HG02759 (cell line): ENCODE measurements at regions not wholly inside any gene's neighbourhood (a gene's known extent, or its start where the extent isn't known, plus 50 kb on each side); places are given as distances from the start of the nearest gene placed in this dataset.

Experiments
- ATAC-seq: cut with Tn5 transposase; IDR thresholded peaks from one replicate; pipeline ENCODE4 v1.9.1; 2021; ENCODE audit warnings: mild to moderate bottlenecking, moderate library complexity; ENCODE audit not compliant: unreplicated experiment

DNA sequence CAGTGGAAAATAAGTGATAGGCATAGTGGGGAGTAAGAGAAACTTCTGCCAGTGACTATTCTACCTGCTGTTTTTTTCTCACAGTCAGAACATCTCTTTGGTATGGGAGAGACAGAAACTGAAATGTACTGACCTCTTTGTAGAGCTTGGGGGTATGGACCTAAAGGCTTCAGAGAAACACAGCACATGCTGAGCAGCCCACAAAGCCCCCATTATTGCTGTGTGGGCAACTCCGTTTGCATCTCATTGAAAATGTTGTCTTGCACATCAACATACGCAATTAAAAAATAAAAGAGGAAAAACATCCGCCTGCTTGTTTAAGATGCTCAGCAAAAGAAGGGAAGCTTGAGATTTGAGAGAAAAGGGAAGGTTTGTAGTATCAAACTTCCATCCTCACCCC lies 443.4 kb upstream of the SEMA6D start:
- no peak for ATAC-seq

GRCh38 chr15:47283246-47283645 lies 434.1 kb upstream of the SEMA6D start:
- ATAC-seq = no peak

DNA sequence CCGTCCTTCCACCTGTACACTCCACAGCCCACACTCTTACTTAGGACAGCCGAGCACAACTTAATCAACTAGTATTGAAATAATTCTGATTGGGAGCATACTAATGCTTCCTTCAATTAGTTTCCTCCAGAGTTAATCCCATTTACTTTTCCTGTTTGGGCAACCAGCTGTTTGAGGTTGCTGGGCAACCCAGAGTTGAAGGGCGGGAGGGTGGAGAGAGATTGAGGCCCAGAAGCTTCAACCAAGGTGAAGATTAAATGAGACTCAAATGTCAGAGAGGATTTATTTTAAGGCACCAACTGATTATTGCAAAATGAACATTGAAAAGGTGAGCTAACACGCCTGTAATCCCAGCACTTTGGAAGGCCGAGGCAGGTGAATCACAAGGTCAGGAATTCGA lies 428.5 kb upstream of the SEMA6D start:
- ATAC-seq = no peak

DNA sequence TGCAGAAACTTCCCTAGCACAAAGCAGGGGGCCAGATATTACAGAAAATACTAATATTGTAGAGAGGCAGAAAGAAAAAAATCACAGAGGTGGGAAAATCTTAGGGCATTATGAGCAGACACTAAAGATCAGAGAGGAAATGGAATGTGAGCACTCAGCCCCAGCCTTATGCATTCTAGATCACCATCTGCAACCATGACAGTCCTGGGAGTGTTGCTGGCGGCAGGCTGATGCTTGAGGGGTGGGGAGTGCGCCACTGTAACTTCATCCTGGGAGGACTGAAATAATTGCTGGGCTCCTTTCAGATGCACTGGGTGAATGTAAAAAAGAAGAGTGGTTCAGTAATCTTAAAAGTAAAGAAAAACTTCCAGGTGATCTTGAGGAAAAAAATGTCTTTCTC lies 427.6 kb upstream of the SEMA6D start:
- ATAC-seq = no peak

DNA sequence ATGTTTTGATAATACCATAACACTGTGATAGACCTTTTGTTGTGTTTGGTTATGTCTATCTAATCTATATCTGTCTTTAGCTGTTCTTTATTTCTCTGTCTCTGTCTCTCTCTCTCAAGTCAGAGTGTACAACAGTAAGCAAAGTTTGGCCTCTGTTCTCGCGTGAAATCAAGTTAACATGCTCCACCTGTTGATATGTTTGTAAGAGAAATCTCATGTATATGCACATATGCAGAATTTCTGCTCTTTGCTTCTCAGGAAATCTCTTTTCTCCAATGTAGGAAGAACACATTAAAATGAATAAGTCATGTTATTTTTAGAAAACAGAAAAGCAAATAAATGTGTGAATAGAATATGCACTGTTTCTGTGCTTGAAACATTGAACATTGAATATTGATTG lies 425.5 kb upstream of the SEMA6D start:
- no peak for ATAC-seq

DNA sequence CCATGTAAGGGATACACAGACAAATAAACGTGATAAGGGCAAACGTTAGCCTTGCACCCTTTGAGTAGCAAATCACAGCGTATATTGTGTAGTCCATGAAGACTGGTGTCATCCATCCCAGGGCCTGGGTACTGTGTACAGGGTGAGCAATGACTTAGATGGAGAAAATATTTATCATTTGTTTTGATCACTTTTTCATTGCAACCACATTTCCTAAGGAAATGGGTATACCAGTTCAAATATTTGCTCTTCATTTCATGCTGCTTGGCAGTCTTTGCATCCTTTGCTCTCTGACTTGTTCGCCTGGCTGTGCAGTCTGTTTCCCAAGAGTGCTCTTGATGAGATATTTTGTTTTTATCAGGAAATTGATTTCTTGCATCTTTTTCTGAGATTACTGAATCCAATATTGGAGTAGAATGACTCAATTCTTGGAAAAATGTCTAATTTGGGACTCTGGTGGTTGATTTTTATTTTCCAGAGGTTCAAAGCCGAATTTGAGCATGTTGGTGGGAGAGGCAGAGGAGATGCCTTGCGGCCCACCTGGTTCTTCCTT lies 424.6 kb upstream of the SEMA6D start:
- ATAC-seq = no peak

DNA sequence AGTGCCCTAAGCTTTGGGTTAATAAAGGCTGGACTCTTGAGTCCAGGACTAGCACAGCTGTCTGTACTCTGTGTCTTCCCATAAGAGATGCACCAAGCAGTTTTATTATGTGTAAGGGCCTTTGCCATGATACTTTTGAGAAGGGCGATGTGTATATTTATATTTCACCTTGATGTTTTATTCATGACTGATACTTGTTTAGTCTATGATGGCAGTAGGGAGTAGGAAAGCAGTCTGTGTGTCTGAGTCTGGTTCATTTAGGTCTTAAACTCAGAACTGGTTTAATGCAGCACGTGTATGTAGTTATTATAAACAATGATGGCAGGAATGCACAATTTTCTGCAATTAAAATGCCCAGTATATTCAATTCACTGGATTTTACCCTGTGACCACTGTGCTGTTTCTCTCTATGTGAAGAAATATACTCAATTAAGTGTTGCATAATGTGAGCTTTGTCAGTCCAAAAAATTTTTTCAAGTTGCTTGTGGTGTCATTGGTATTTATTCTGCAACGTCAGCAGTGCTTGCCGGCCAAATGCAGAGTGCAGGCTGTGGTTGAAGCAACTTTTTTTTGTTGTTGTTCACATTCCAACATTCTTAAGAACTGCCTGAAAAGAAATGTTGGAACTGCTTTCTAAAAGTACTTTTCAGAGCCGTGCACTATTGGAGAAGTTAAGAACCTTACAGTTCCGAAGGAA lies 423.7 kb upstream of the SEMA6D start:
- ATAC-seq = no peak

DNA sequence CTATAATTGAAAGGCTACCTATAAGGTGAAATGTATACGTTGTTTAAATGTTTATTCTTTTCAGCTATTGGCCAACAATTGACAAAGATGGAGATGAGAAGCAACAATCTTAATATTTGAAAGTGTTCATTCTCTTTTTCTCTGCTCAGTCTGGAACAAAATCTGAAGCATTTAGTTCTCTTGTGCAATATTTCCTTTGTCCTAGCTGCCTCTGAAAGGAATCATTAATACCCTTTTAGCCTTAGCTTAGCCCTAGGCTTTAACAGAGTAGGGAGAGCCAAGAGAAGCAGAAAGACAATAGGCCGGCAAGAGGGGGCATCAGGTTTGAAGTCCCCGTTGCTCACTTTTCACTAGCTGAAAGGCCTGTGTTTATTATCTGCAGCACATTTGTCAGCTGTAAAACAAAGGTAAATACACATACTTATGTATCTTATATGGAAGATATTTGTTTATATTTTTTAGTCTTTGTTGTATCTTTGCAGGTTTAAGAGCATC lies 422.5 kb upstream of the SEMA6D start:
- no peak for ATAC-seq

DNA sequence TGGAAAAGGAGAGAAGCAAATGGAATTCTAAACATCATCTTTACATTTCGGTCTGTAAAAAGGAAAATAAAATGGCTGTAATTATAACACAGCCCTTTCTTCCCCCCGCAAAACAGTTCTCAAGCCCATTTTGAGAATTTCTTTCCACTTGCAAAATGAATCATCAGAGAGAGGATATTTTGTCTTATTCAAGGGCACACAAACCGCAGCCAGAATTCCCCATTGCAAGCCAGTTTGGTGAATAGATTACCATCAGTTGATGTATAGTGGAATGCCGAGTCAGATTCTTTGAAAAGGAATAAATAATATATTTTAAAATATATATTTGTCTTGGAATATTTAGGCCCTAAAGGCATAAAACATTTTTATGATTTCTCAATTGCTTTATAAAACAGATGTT lies 420.4 kb upstream of the SEMA6D start:
- no peak for ATAC-seq

DNA sequence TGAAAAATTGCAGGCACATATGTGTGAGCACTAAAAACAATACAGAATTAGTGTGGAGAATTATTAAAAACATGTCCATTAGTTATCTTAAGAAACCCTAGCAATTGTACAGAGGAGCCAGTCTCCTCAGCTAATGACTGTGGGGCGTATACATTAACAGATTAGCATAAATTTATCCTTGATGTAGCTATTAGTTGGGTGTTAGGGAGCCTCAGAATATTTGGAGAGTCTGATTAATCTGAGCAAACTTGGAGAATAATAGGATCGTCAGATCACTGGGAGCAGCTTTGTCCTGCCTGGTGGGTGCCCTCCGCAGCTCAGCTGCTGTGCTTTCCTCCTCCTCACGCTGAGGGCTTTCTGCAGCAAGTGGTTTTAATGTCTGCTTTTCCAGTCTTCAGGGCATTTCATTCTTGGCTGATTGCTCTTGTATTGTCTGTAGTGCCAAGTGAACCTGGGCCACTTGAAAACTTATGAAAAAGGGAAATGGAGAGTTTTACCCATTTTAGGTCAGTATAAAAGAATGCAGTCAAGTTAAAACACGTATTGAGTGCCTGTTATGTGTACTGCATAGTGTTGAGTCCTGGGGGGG lies 417.4 kb upstream of the SEMA6D start:
- no peak for ATAC-seq

DNA sequence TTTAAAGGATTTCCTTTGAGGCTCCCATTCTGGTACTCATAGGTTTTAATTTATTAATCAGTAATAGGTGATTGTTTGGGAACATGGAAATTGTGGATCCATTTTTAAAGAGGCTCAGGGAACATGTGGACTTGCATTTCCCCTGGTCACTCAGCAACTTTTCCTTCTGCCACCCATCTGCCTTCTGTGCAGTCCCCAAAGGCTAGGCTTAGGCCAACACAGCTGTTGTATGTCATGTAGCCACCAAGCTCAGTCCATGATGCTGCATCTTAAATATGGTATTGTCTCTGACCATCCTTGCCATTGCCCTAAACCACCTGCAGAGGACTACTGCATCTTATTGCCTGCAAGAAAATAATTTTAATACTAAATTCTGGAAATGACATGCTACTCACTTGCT lies 416.7 kb upstream of the SEMA6D start:
- ATAC-seq = no peak

GRCh38 chr15:47301481-47301880 lies 415.8 kb upstream of the SEMA6D start:
- no peak for ATAC-seq

DNA sequence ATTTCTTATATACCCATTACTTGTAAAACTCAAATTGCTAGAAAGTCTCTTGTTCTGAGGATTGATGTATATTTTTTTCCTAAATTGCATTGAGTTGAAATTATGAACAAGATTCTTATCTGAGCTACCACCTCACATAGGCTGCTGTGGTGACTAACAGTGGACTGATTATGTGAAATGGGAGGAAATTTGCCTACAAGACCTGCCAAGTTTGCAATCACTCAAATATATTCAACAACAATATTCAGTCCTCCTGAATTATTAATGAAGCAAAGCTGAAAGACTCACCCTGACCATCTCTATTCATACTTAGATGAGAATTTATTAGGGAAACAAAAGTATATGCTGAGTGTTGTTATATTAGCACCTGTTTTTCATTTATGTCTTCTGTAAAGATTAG lies 412.6 kb upstream of the SEMA6D start:
- ATAC-seq = no peak

DNA sequence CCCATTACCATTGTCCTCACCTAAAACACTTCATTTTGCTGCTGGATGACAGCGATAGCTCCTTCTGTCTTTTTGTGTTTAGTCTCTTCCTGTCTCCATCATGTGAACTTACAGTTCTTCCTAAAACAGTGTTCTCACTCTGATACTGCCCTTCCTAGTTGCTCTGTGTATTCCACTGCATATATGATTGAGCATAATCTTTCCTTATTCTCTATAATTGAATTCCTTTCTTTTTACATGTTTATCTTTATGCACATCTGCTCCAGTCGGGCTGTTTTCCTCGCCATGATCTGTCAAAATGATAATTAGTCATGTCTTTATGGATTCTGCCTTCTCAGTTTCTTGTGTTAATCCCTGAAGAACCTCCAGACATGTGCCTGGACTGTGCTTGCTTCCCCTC lies 405.1 kb upstream of the SEMA6D start:
- ATAC-seq = no peak

DNA sequence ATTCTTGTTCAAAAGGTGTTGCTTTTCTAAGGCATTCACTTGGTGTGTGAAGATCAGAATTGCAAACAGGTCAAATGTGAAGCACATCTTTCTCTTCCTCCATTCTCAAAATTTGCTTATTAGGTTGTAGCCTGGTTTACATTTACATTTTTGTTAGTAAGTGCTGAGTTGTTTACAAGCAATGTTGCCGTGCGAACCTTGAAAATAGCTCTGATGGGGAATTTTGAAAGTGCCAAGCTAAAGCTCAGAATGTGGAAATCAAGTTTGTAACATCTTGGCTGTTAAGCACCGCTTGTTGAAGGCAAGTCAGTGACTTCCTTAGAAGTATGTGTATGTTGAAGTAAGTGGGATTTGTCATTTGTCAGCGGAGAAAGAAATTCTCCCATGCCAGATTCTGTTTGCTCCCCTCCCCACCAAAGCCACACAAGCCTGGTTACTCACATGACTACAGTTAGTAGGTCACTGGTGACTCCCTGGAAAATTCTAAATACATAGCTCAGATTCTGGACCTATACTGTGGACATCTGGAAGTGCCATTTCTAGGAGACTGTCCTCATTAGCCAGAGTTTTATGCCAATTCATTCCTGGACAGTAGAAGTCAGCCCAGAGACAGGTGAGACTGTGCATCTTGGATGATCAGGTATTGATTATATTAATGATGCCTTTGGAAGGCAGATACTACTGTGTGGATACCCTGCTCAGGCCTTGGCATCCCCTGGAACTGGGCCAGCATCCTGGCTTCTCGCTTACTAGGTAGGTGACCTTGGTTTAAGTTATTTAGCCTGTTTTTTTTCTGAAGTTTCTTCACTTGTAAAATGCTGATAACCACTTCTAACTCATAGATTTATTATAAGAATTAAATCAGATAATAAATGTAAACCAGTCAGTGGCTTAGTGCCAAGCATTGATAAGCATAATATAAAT lies 390.6 kb upstream of the SEMA6D start:
- no peak for ATAC-seq

DNA sequence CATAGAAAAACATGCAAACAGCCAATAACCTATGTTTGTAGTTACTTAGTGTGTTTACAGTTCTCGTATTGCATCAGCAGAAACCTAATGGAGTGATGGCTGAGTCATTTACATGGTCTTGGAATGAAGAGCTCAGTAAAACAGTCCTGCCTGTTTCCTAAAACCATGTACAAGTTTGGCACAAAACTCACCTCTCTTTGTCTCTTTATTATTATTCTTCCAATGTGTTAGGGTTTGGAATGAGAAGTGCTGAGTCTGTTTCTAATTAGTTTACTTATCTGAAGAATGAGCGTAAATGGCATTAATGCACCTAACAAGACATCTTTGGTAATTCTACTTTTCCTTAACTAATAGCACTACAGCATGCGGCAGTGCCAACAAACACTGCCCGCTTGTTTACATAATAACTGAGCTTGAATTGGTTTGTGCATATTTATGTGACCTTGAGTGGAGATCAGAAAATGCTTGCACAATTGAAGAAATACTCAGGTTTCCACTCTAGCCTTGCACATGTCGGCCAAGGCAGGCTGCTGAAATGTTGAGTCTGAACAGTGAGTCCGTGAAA lies 385.4 kb upstream of the SEMA6D start:
- ATAC-seq = no peak

DNA sequence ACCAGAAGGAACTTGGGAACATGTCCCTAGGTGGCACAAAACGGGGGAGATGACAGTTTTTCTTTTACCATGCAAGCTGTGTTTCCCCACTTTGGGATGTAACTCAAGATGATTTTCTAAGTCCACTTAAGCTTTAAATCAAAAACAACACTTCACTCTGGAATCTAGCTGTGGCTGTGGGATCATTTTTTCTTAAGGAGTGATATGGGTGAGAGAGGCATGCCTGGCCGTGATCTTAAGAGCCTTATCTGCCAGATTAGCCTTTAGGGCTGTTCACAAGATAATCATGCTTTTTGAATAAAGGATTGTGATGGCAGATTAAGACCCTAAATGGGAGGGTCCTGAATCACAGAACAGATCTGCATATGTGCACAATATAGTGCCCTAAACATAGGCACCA lies 384.8 kb upstream of the SEMA6D start:
- ATAC-seq = no peak

DNA sequence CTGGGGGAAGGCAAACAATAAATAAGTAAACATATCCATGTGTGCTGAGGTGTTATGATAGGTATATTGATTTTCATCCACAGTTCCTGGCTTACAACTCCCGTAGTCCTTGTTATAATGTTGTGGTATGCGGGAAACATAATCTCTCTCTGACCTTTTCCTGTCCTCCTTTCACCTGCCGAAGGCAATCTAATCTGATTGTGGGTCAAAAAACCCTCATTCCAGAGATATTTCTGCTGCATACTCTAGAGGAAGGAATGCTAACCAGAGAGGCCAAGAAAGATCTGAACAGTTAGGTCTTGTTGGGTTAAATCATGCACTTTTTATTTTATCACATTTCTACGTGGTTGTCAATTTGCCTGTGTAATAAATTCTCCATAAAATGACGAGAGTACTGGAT lies 383.6 kb upstream of the SEMA6D start:
- no peak for ATAC-seq

GRCh38 chr15:47334805-47335535 lies 382.3 kb upstream of the SEMA6D start:
- no peak for ATAC-seq

GRCh38 chr15:47337106-47337505 lies 380.2 kb upstream of the SEMA6D start:
- ATAC-seq = no peak

DNA sequence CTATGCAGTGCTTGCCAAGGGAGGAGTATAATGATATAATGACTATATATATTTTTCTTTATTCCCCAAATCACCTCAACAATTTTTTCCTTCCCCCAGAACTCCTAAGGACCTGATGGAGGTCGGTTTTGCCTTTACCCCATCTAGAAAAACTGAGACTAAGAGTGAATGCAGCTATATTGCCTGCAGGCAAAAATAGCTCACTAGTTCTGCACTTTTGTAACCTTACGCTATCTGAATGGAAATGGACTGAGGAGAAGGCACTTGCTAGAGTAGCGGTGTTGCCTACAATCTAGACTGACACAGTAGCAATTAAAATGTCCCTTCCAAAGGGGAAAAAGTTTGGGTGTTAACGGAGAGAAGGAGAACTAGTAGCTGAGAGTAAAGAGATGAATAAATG lies 379.5 kb upstream of the SEMA6D start:
- ATAC-seq = no peak
